ENCODE measurements at regions not wholly inside any gene's neighbourhood (a gene's known extent, or its start where the extent isn't known, plus 50 kb on each side); places are given as distances from the start of the nearest gene placed in this dataset.
A peak's percentile ranks its signal among the peaks of the same experiment; 100 is the strongest.

DNA sequence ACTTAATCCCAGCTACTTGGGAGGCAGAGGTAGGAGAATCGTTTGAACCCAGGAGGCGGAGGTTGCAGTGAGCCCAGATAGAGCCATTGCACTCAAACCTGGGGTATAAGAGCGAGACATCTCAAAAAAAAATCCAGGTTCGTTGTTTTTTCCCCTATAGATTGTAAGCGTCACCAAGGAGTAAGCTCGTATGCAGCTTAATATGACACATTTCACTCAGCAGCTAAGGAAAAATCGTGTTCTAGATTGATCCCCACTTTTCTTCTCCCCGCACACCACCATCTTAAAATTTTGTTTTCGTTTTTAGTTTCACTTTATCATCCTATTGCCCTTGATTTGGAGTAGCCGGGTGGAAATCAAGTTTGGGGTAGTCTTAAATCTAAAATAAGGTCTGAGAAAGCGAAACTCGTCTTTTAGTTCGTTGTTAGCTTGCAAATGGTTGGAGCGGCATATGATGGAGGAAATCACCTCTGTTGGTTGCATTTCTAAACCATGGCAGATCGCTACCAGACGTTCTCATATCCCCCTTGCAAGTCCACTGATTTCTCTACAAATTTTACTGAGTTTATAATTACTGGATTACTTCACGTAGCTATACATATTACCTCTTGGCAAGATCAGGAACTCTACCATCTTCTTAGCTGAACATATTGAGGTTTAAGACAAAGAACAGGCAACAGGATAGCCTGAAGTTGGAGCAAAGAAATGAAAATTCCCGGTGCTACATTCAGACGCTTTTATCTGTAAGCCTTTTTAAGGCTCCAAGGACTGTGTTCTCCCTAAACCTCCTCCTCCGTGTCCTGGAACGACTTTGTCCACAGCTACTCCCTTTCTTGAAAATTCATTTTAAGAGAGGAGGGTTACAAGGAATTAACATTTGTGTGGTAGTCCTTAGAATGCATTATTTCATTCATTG lies 91.1 kb upstream of the BTN3A2 start:
- no peak for TF ChIP-seq EZH2 (IDR thresholded peaks at IDR 0.05; ENCODE audit: borderline replicate concordance, insufficient read depth, low read length, poor library complexity, severe bottlenecking)
- no peak for TF ChIP-seq TAF1 (IDR thresholded peaks at IDR 0.05; ENCODE audit: low read depth)
- TF ChIP-seq RAD21 (conservative IDR thresholded peaks at IDR 0.05): no peak
- TF ChIP-seq SMC3 (conservative IDR thresholded peaks at IDR 0.05; ENCODE audit: poor library complexity): no peak
- no peak for TF ChIP-seq POLR2AphosphoS5 (IDR thresholded peaks at IDR 0.05)
- TF ChIP-seq, protein P1, sequence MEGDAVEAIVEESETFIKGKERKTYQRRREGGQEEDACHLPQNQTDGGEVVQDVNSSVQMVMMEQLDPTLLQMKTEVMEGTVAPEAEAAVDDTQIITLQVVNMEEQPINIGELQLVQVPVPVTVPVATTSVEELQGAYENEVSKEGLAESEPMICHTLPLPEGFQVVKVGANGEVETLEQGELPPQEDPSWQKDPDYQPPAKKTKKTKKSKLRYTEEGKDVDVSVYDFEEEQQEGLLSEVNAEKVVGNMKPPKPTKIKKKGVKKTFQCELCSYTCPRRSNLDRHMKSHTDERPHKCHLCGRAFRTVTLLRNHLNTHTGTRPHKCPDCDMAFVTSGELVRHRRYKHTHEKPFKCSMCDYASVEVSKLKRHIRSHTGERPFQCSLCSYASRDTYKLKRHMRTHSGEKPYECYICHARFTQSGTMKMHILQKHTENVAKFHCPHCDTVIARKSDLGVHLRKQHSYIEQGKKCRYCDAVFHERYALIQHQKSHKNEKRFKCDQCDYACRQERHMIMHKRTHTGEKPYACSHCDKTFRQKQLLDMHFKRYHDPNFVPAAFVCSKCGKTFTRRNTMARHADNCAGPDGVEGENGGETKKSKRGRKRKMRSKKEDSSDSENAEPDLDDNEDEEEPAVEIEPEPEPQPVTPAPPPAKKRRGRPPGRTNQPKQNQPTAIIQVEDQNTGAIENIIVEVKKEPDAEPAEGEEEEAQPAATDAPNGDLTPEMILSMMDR (IDR thresholded peaks at IDR 0.05; ENCODE audit: poor library complexity, severe bottlenecking): no peak
- no peak for TF ChIP-seq EP300 (conservative IDR thresholded peaks at IDR 0.05; ENCODE audit: poor library complexity, severe bottlenecking)
- no peak for TF ChIP-seq MXI1 (conservative IDR thresholded peaks at IDR 0.05; ENCODE audit: poor library complexity, severe bottlenecking)
- TF ChIP-seq, protein P2, sequence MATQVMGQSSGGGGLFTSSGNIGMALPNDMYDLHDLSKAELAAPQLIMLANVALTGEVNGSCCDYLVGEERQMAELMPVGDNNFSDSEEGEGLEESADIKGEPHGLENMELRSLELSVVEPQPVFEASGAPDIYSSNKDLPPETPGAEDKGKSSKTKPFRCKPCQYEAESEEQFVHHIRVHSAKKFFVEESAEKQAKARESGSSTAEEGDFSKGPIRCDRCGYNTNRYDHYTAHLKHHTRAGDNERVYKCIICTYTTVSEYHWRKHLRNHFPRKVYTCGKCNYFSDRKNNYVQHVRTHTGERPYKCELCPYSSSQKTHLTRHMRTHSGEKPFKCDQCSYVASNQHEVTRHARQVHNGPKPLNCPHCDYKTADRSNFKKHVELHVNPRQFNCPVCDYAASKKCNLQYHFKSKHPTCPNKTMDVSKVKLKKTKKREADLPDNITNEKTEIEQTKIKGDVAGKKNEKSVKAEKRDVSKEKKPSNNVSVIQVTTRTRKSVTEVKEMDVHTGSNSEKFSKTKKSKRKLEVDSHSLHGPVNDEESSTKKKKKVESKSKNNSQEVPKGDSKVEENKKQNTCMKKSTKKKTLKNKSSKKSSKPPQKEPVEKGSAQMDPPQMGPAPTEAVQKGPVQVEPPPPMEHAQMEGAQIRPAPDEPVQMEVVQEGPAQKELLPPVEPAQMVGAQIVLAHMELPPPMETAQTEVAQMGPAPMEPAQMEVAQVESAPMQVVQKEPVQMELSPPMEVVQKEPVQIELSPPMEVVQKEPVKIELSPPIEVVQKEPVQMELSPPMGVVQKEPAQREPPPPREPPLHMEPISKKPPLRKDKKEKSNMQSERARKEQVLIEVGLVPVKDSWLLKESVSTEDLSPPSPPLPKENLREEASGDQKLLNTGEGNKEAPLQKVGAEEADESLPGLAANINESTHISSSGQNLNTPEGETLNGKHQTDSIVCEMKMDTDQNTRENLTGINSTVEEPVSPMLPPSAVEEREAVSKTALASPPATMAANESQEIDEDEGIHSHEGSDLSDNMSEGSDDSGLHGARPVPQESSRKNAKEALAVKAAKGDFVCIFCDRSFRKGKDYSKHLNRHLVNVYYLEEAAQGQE (IDR thresholded peaks at IDR 0.05; ENCODE audit: borderline replicate concordance): no peak
- no peaks in the 10 kb centered on the region for H3K79me2 ChIP-seq (replicated peaks; ENCODE audit: insufficient read depth, low read length)
- no peaks in the 10 kb centered on the region for H3K9me3 ChIP-seq (ENCODE audit: low read length)
- H3K27me3 ChIP-seq (ENCODE audit: insufficient read depth, low read depth, low read length): peaks cover 29% of the 10 kb centered on the region
- no peak overlapping the region for H3K9ac ChIP-seq (ENCODE audit: low read length)
- H3K9me2 ChIP-seq (ENCODE audit: insufficient read depth, low read length): no peaks in the 10 kb centered on the region
- H3F3A ChIP-seq (ENCODE audit: insufficient read depth, low read length, poor library complexity, severe bottlenecking): no peaks in the 10 kb centered on the region
- no peaks in the 10 kb centered on the region for H3K36me3 ChIP-seq (ENCODE audit: insufficient read depth, low read length)
- no peak overlapping the region for H3K27ac ChIP-seq (ENCODE audit: low read length)
- no peak overlapping the region for H2AFZ ChIP-seq (ENCODE audit: low read depth, low read length)
- H3K4me3 ChIP-seq (ENCODE audit: low read length): peak overlapping the region; percentile 68
- H3K4me2 ChIP-seq (ENCODE audit: low read length): peak overlapping the region; percentile 88
- no peaks in the 10 kb centered on the region for H4K20me1 ChIP-seq (ENCODE audit: insufficient read depth)

DNA sequence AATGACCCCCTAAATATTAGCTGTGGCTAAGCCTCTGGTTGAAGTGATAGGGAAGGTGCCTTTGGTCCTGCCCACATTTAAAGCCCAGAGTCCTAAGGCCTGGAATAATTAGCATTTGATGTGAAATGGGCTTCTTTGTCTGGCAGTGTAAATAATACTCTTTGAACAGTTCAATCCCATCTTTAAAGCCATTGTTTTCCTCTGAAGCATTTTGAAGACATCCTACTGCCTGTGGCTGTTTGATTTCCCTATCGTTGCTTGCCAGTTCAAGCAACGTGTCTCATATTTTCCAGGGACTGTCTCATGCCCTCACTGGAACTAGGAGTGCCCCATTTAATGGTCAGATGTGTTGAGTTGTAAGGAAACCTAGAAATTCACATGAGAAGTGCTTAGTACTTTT lies 89.3 kb upstream of the BTN3A2 start:
- Histone ChIP-seq H3K4me2 (ENCODE audit: low read length) (no peak overlapping the region), H3K9me2 (ENCODE audit: insufficient read depth, low read length) (no peaks in the 10 kb centered on the region)
- TF ChIP-seq POLR2AphosphoS5 (IDR thresholded peaks at IDR 0.05): no peak
- TF ChIP-seq, protein P1 (IDR thresholded peaks at IDR 0.05; ENCODE audit: poor library complexity, severe bottlenecking): no peak
- no peak for TF ChIP-seq RAD21 (conservative IDR thresholded peaks at IDR 0.05)
- no peak for TF ChIP-seq EP300 (conservative IDR thresholded peaks at IDR 0.05; ENCODE audit: poor library complexity, severe bottlenecking)
- no peak for TF ChIP-seq SMC3 (conservative IDR thresholded peaks at IDR 0.05; ENCODE audit: poor library complexity)
- no peak for TF ChIP-seq EZH2 (IDR thresholded peaks at IDR 0.05; ENCODE audit: borderline replicate concordance, insufficient read depth, low read length, poor library complexity, severe bottlenecking)

More for the DNA sequence above, 89.3 kb upstream of the BTN3A2 start:
- Histone ChIP-seq H3K27ac (ENCODE audit: low read length) (no peak overlapping the region), H4K20me1 (ENCODE audit: insufficient read depth) (no peaks in the 10 kb centered on the region), H3K36me3 (ENCODE audit: insufficient read depth, low read length) (no peaks in the 10 kb centered on the region), H3K79me2 (replicated peaks; ENCODE audit: insufficient read depth, low read length) (no peaks in the 10 kb centered on the region), H3K9me3 (ENCODE audit: low read length) (no peaks in the 10 kb centered on the region), H3K9ac (ENCODE audit: low read length) (no peak overlapping the region), H2AFZ (ENCODE audit: low read depth, low read length) (no peak overlapping the region), H3K27me3 (ENCODE audit: insufficient read depth, low read depth, low read length) (peaks cover 24% of the 10 kb centered on the region), H3K4me3 (ENCODE audit: low read length) (no peak overlapping the region), H3F3A (ENCODE audit: insufficient read depth, low read length, poor library complexity, severe bottlenecking) (no peaks in the 10 kb centered on the region)
